MCF 10A (cell line): ENCODE measurements at regions not wholly inside any gene's neighbourhood (a gene's known extent, or its start where the extent isn't known, plus 50 kb on each side); places are given as distances from the start of the nearest gene placed in this dataset.
A peak's percentile ranks its signal among the peaks of the same experiment; 100 is the strongest.

ENCODE experiments used
- BruUV-seq: library from RNA; stranded (reverse); fragments of 400-500 nt; replicated peaks from 2 replicates; lab custom pipeline; 2021; lab: Mats Ljungman, UMichigan
- CTCF ChIA-PET: fragments of 300-600 bp; sonication (Branson Sonifier 250); formaldehyde crosslinking; extraction: SDS; loops from one replicate; lab custom pipeline; 2021; ENCODE audit warnings: antibody characterized with exemption, inconsistent platforms; lab: Yijun Ruan, JAX
- POLR2A ChIA-PET: fragments of 300-600, 350-650 bp; sonication (Branson Sonifier 250); formaldehyde crosslinking; extraction: SDS; loops from one replicate; lab custom pipeline; 2020; ENCODE audit warnings: antibody characterized with exemption, inconsistent platforms; lab: Yijun Ruan, JAX
- DNase-seq: peaks from one replicate; pipeline ENCODE4 v3.0.0-alpha.2; 2018; ENCODE audit not compliant: unreplicated experiment
- H3K27ac Mint-ChIP-seq: one replicate; pipeline ENCODE4 v1.8.0; 2022; ENCODE audit warnings: mild to moderate bottlenecking, low read depth, mixed read lengths; ENCODE audit not compliant: unreplicated experiment
- H3K27me3 Mint-ChIP-seq: one replicate; pipeline ENCODE4 v1.8.0; 2022; ENCODE audit warnings: mixed read lengths; ENCODE audit not compliant: insufficient read depth, unreplicated experiment
- H3K36me3 Mint-ChIP-seq: one replicate; pipeline ENCODE4 v1.8.0; 2022; ENCODE audit warnings: mild to moderate bottlenecking, moderate library complexity, mixed read lengths; ENCODE audit not compliant: insufficient read depth, unreplicated experiment
- H3K4me1 Mint-ChIP-seq: one replicate; pipeline ENCODE4 v1.8.0; 2022; ENCODE audit warnings: mixed read lengths; ENCODE audit not compliant: insufficient read depth, unreplicated experiment
- H3K4me3 Mint-ChIP-seq: one replicate; pipeline ENCODE4 v1.8.0; 2022; ENCODE audit warnings: mild to moderate bottlenecking, moderate library complexity, mixed read lengths; ENCODE audit not compliant: unreplicated experiment
- H3K9me3 Mint-ChIP-seq: one replicate; pipeline ENCODE4 v1.8.0; 2022; ENCODE audit warnings: mixed read lengths; ENCODE audit not compliant: unreplicated experiment
- CTCF ChIP-seq: fragments of 200-600 bp; IDR thresholded peaks from one replicate; pipeline ENCODE4 v1.8.0; 2022; ENCODE audit warnings: antibody characterized with exemption, mild to moderate bottlenecking; ENCODE audit not compliant: unreplicated experiment
- intact Hi-C: fragments of 100-400 bp; cut with micrococcal nuclease; formaldehyde crosslinking; loops from 2 replicates; pipeline ENCODE4 v1.14.1; 2022

GRCh38 chr20:39206899-39207564 lies 244.9 kb downstream of the DHX35 start:
- intact Hi-C loops, result no loop called here
- peak; percentile 87 for DNase-seq
- no peaks in the 10 kb centered on the region for H3K27me3 Mint-ChIP-seq
- TF ChIP-seq CTCF, result no peak
- peaks cover 18% of the 10 kb centered on the region for H3K4me1 Mint-ChIP-seq
- ChIA-PET POLR2A (interaction anchor here (0.6 to 1.9 kb wide), 6 partner anchors 12 to 1482 kb away, joined by 3 to 16 read pairs (median 4); partner anchors contain the start of gene MAFB), CTCF (interaction anchor here (0.6 to 2.9 kb wide), 12 partner anchors 9 to 1233 kb away, joined by 3 to 16 read pairs (median 4); no protein-coding TSS in a partner anchor)
- no TSS peak for BruUV-seq
- H3K36me3 Mint-ChIP-seq, result no peaks in the 10 kb centered on the region
- H3K4me3 Mint-ChIP-seq, result no peak overlapping the region
- H3K9me3 Mint-ChIP-seq, result no peaks in the 10 kb centered on the region
- peak overlapping the region; percentile 13 for H3K27ac Mint-ChIP-seq

GRCh38 chr20:39195582-39196021 lies 233.5 kb downstream of the DHX35 start:
- BruUV-seq, result no TSS peak

GRCh38 chr20:39190666-39191570 lies 228.8 kb downstream of the DHX35 start:
- Mint-ChIP-seq H3K27me3 (peaks cover 8% of the 10 kb centered on the region), H3K4me3 (no peak overlapping the region), H3K27ac (no peak overlapping the region), H3K9me3 (peaks cover 7% of the 10 kb centered on the region), H3K4me1 (peaks cover 12% of the 10 kb centered on the region), H3K36me3 (no peaks in the 10 kb centered on the region)
- intact Hi-C loops, result no loop called here
- ChIA-PET POLR2A (interaction anchor here (0.7 to 3.8 kb wide), 4 partner anchors 12 to 85 kb away, joined by 3 to 16 read pairs (median 4); no protein-coding TSS in a partner anchor), CTCF (interaction anchor here (0.6 to 2.3 kb wide), 5 partner anchors 16 to 140 kb away, joined by 3 to 6 read pairs (median 4); no protein-coding TSS in a partner anchor)
- BruUV-seq, result no TSS peak
- TF ChIP-seq CTCF, result no peak
- peak; percentile 81 for DNase-seq

More at GRCh38 chr20:39195582-39196021, 233.5 kb downstream of the DHX35 start:
- Mint-ChIP-seq H3K27ac (no peak overlapping the region), H3K4me3 (no peak overlapping the region), H3K4me1 (peaks cover 6% of the 10 kb centered on the region), H3K27me3 (peaks cover 11% of the 10 kb centered on the region), H3K36me3 (no peaks in the 10 kb centered on the region), H3K9me3 (peaks cover 7% of the 10 kb centered on the region)
- ChIA-PET POLR2A (interaction anchor here (0.7 to 2.5 kb wide), 2 partner anchors 12 to 1901 kb away, joined by 3 to 7 read pairs; no protein-coding TSS in a partner anchor), CTCF (interaction anchor here (0.7 kb wide), 1 partner anchor 31 kb away, joined by 3 read pairs; no protein-coding TSS in a partner anchor)
- no peak for DNase-seq
- TF ChIP-seq CTCF, result no peak
- intact Hi-C loops, result no loop called here
